ENCODE measurements at regions not wholly inside any gene's neighbourhood (a gene's known extent, or its start where the extent isn't known, plus 50 kb on each side); places are given as distances from the start of the nearest gene placed in this dataset.
"Not testable (repeated sequence)": the region's sequence is repeated elsewhere in the genome, so short reads cannot be mapped to it uniquely, and the experiment has no call there.

GRCh38 chr17:26773189-26774188 is 520.4 kb upstream of the WSB1 start:
- no peak for TF ChIP-seq POLR2A (IDR thresholded peaks at IDR 0.05)
- no peak for TF ChIP-seq CTCF (IDR thresholded peaks at IDR 0.05)
- WGBS, 2 donors: 56 to 69% methylated on average over 113 to 114 of the region's 118 CpGs
- no peak overlapping the region for H3K4me3 ChIP-seq (ENCODE audit: low read depth, poor library complexity, severe bottlenecking)
- no peak for DNase-seq (ENCODE audit: low spot score in 2 of 2)
- intact Hi-C loops (cut with DNase I; ENCODE audit: low total_unique reads): loop anchor here (10.0 kb wide), 1 partner anchor 109 kb away; no protein-coding TSS in a partner anchor

DNA sequence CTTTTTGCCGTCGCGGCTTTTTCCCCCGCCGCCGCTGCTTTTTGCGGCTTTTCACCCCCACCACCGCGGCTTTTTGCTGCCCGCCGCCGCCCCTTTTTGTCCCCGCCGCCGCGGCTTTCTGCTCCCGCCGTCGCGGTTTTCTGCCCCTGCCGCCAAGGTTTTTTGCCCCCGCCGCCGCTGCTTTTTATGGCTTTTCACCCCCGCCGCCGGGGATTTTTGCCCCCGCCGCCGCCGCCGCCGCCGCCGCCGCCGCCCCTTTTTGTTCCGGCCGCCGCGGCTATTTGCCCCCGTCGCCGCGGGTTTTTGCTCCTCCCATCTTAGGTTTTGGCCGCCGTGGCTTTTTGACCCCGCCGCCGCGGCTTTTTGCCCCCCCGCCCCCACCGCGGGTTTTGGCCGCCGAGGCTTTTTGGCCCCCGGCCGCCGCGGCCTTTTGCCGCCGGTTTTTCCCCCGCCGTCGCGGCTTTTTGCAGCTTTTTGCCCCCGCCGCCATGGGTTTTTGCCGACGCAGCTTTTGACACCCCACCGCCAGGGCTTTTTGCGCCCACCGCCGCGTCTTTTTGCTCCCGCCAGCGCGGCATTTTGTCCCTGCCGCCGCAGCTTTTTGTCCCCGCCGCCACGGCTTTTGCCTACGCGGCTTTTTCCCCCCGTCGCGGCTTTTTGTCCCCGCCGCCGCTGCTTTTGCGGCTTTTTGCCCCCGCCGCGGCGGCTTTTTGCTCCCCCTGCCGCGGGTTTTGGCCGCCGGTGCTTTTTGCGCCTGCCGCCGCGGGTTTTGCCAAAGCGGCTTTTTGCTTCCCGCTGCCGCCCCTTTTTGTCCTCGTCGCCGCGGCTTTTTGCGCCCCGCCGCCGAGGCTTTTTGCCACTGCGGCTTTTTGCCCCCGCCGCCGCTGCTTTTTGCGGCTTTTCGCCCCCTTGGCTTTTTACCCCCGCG is 519.4 kb upstream of the WSB1 start:
- 47 to 65% methylated on average over 109 to 123 of the region's 123 CpGs for WGBS, 2 donors
- DNase-seq (ENCODE audit: low spot score in 2 of 2): no peak
- intact Hi-C loops (cut with DNase I; ENCODE audit: low total_unique reads): loop anchor here (10.0 kb wide), 1 partner anchor 110 kb away; no protein-coding TSS in a partner anchor
- TF ChIP-seq POLR2A (IDR thresholded peaks at IDR 0.05): no peak
- no peak for TF ChIP-seq CTCF (IDR thresholded peaks at IDR 0.05)
- H3K4me3 ChIP-seq (ENCODE audit: low read depth, poor library complexity, severe bottlenecking): no peak overlapping the region

DNA sequence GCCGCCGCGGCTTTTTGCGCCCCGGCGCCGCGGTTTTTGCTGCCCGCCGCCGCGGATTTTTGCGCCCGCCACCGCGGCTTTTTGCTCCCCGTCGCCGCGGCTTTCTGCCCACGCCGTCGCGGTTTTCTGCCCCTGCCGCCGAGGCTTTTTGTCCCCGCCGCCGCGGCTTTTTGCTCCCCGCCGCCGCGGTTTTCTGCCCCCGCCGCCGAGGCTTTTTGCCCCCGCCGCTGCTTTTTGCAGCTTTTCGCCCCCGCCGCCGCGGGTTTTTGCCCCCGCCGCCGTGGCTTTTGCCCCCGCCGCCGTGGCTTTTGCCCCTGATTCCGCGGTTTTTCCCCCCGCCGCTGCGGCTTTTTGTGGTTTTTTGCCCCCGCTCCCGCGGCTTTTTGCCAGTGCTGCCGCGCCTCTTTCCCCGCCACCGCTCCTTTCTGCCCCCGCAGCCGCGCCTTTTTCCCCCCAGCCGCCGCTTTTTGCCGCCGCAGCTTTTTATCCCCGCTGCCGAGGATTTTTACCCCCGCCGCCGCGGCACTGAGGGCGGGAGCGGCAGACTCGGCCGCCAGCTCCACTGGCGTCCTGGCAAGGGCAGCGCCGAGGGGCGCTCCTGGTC is 518.6 kb upstream of the WSB1 start:
- WGBS, 2 donors: 54 to 64% methylated on average over 72 to 82 of the region's 83 CpGs

DNA sequence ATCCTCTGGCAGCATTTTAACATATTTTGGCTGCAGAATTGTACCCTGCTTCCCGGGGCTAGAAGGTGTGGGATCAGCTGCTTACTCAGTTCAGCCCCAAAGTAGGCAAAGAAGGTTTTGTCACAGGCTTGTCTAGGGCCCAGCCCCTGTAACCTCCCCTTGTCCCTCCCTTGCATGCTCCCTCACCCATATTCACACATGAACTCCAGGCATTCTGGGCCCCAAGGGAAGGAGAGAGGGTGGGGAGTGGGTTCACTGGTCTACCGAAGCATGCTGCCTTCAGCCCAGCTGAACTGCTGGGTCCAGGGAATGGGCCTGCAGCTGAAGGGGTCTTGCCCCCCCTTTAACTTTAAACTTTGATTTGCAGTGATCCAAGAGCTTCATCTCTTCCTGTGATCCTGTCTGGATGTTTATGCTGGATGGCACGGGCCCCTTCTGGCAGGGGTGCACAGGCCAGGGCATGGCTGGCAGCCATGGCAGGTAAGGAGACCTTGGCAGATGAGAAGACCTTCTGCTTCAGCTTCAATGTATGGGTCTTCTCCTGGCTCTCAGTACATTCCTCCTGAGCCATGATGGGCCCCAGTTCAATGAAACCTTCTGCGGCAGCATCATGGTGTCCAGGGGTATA is 513.6 kb upstream of the WSB1 start:
- peak in 1 of 2 donors; percentile 81 for DNase-seq (ENCODE audit: low spot score in 2 of 2)
- H3K4me3 ChIP-seq (ENCODE audit: low read depth, poor library complexity, severe bottlenecking); intact Hi-C loops (cut with DNase I; ENCODE audit: low total_unique reads): not testable (repeated sequence)
- 79 to 80% methylated on average over 4 of the region's 4 CpGs for WGBS, 2 donors

More for the DNA sequence above, 518.6 kb upstream of the WSB1 start:
- DNase-seq (ENCODE audit: low spot score in 2 of 2): no peak
- no peak for TF ChIP-seq POLR2A (IDR thresholded peaks at IDR 0.05)
- no peak for TF ChIP-seq CTCF (IDR thresholded peaks at IDR 0.05)
- no peak overlapping the region for H3K4me3 ChIP-seq (ENCODE audit: low read depth, poor library complexity, severe bottlenecking)
- intact Hi-C loops (cut with DNase I; ENCODE audit: low total_unique reads): loop anchor here (10.0 kb wide), 1 partner anchor 111 kb away; no protein-coding TSS in a partner anchor

DNA sequence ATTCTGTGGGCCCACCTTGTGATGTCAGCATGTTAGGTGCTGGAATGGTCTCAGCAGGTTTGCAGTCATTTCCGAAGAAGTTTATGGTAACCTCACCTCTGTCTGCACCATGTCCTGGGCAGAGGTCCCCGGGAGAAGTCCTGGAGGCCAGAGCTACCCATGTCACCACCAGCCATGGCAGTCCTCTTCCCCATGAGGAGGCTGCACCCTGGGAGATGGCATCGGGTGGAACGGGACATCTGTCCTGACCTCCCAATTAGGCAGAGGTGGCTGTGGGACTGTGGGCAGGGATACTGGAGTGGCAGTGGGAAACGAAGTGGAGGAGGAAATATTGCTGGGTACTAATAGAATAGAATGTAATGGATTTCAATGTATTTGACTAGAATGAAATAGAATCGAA is 511.8 kb upstream of the WSB1 start:
- intact Hi-C loops (cut with DNase I; ENCODE audit: low total_unique reads): no loop called here

More for the DNA sequence above, 511.8 kb upstream of the WSB1 start:
- TF ChIP-seq POLR2A (IDR thresholded peaks at IDR 0.05) (no peak), CTCF (IDR thresholded peaks at IDR 0.05) (no peak)
- H3K4me3 ChIP-seq (ENCODE audit: low read depth, poor library complexity, severe bottlenecking): no peak overlapping the region
- 69 to 73% methylated on average over 6 of the region's 6 CpGs for WGBS, 2 donors
- DNase-seq (ENCODE audit: low spot score in 2 of 2): no peak

Data from lower leg skin (tissue), 4 donors.